GM23248 (cell line): ENCODE measurements at regions not wholly inside any gene's neighbourhood (a gene's known extent, or its start where the extent isn't known, plus 50 kb on each side); places are given as distances from the start of the nearest gene placed in this dataset.

ENCODE experiments used
- DNase-seq: peaks from one replicate; pipeline ENCODE4 v3.0.0-alpha.2; 2015
- H2AFZ ChIP-seq: fragments of 200-600 bp; sonication (generic); 2 replicates; pipeline ENCODE4 v1.6.1; 2016; ENCODE audit warnings: antibody characterized with exemption
- H3F3A ChIP-seq: fragments of 200-600 bp; sonication (generic); 2 replicates; pipeline ENCODE4 v1.6.1; 2016; ENCODE audit warnings: mild to moderate bottlenecking, antibody characterized with exemption, mixed run types; ENCODE audit not compliant: insufficient read depth
- H3K27ac ChIP-seq: fragments of 200-600 bp; sonication (generic); 2 replicates; pipeline ENCODE4 v1.5.1; 2016; ENCODE audit warnings: mild to moderate bottlenecking
- H3K27me3 ChIP-seq: fragments of 200-600 bp; sonication (generic); replicated peaks from 2 replicates; pipeline ENCODE4 v1.6.1; 2016; ENCODE audit warnings: mild to moderate bottlenecking; ENCODE audit not compliant: insufficient read depth
- H3K36me3 ChIP-seq: fragments of 200-600 bp; sonication (generic); 2 replicates; pipeline ENCODE4 v1.6.1; 2016; ENCODE audit warnings: low read depth, mild to moderate bottlenecking
- H3K4me1 ChIP-seq: fragments of 200-600 bp; sonication (generic); 2 replicates; pipeline ENCODE4 v1.6.1; 2016; ENCODE audit warnings: mild to moderate bottlenecking; ENCODE audit not compliant: insufficient read depth
- H3K4me2 ChIP-seq: fragments of 200-600 bp; sonication (generic); one replicate; pipeline ENCODE4 v1.6.1; 2016; ENCODE audit warnings: mild to moderate bottlenecking; ENCODE audit not compliant: unreplicated experiment
- H3K4me3 ChIP-seq: fragments of 200-600 bp; sonication (generic); 2 replicates; pipeline ENCODE4 v1.5.1; 2016; ENCODE audit warnings: mild to moderate bottlenecking
- H3K79me2 ChIP-seq: fragments of 200-600 bp; sonication (generic); 2 replicates; pipeline ENCODE4 v1.6.1; 2016; ENCODE audit warnings: mild to moderate bottlenecking; ENCODE audit not compliant: insufficient read depth
- H3K9ac ChIP-seq: fragments of 200-600 bp; sonication (generic); 2 replicates; pipeline ENCODE4 v1.6.1; 2016; ENCODE audit warnings: mild to moderate bottlenecking
- H3K9me2 ChIP-seq: fragments of 200-600 bp; sonication (generic); 2 replicates; pipeline ENCODE4 v1.6.1; 2016; ENCODE audit warnings: mixed run types, mild to moderate bottlenecking, moderate library complexity; ENCODE audit not compliant: insufficient read depth
- H3K9me3 ChIP-seq: fragments of 200-600 bp; sonication (generic); one replicate; pipeline ENCODE4 v1.6.1; 2017; ENCODE audit warnings: low read depth
- H4K20me1 ChIP-seq: fragments of 200-600 bp; sonication (generic); 2 replicates; pipeline ENCODE4 v1.6.0; 2016; ENCODE audit not compliant: insufficient read depth
- EZH2 ChIP-seq: fragments of 200-600 bp; sonication (generic); IDR thresholded peaks from 2 replicates; pipeline ENCODE4 v1.6.1; 2018; ENCODE audit warnings: antibody characterized with exemption, mild to moderate bottlenecking; ENCODE audit not compliant: insufficient read depth, poor library complexity, severe bottlenecking
- EZH2phosphoT487 ChIP-seq: fragments of 200-600 bp; sonication (generic); IDR thresholded peaks from 2 replicates; pipeline ENCODE4 v1.6.1; 2018; ENCODE audit warnings: antibody characterized with exemption, moderate library complexity, mild to moderate bottlenecking, low read depth; ENCODE audit not compliant: insufficient read depth
- WGBS, 2 experiments: methylation state at CpG; one replicate each; pipeline ENCODE4 v1.1.6; 2015 to 2017; ENCODE audit warnings: low lambda C conversion rate in 2 of 2, low coverage in 1 of 2; ENCODE audit errors: missing lambda C conversion rate in 2 of 2; 5-methylcytosine and 5-hydroxymethylcytosine counted together
- in situ Hi-C: fragments of 300-500 bp; cut with MboI; formaldehyde crosslinking; loops from 2 replicates; pipeline ENCODE4 v1.15.0; 2020

GRCh38 chr10:52486840-52487611 lies 172.9 kb downstream of the DKK1 start:
- WGBS, 2 experiments: 44 to 60% methylated on average over 1 of the region's 1 CpG
- Histone ChIP-seq H4K20me1 (no peaks in the 10 kb centered on the region), H3K9me3 (no peaks in the 10 kb centered on the region), H3F3A (peaks cover 63% of the 10 kb centered on the region), H3K27me3 (no peaks in the 10 kb centered on the region), H3K79me2 (no peaks in the 10 kb centered on the region), H2AFZ (no peak overlapping the region), H3K4me1 (peaks cover 78% of the 10 kb centered on the region), H3K9me2 (peaks cover 5% of the 10 kb centered on the region; the same call in 1 of the 2 replicates), H3K36me3 (no peaks in the 10 kb centered on the region), H3K9ac (peak overlapping the region; percentile 41; the same call in 1 of the 2 replicates), H3K4me2 (peak overlapping the region; percentile 55), H3K27ac (peak overlapping the region; percentile 76), H3K4me3 (0 out of 2 replicates have a peak overlapping the region, but pooled peaks have one; percentile 3)
- in situ Hi-C loops: loop anchor here (5.0 kb wide), 1 partner anchor 175 kb away; the partner anchor contains the start of gene DKK1
- TF ChIP-seq EZH2 (no peak), EZH2phosphoT487 (no peak)
- peak; percentile 89 for DNase-seq

- TF ChIP-seq EZH2: no peak
- no peak for TF ChIP-seq EZH2phosphoT487
- Histone ChIP-seq H3K9me2 (peaks cover 5% of the 10 kb centered on the region; the same call in 1 of the 2 replicates), H2AFZ (peak overlapping the region; percentile 67), H3K27ac (peak overlapping the region; percentile 36), H3K36me3 (no peaks in the 10 kb centered on the region), H3F3A (peaks cover 62% of the 10 kb centered on the region), H3K9ac (peak overlapping the region; percentile 31), H3K9me3 (no peaks in the 10 kb centered on the region), H3K4me3 (0 out of 2 replicates have a peak overlapping the region, but pooled peaks have one; percentile 1), H3K4me2 (peak overlapping the region; percentile 52), H3K79me2 (no peaks in the 10 kb centered on the region), H3K4me1 (peaks cover 77% of the 10 kb centered on the region), H3K27me3 (no peaks in the 10 kb centered on the region), H4K20me1 (no peaks in the 10 kb centered on the region)
- DNase-seq: peak; percentile 67
- WGBS, 2 experiments: 39 to 48% methylated on average over 3 of the region's 3 CpGs
- in situ Hi-C loops: loop anchor here (5.0 kb wide), 1 partner anchor 177 kb away; the partner anchor contains the start of gene DKK1
These were observed 174.8 kb downstream of the DKK1 start for GRCh38 chr10:52488606-52489485.

GRCh38 chr10:52491246-52491995 lies 177.3 kb downstream of the DKK1 start:
- Histone ChIP-seq H3K27me3 (no peaks in the 10 kb centered on the region), H3K36me3 (no peaks in the 10 kb centered on the region), H4K20me1 (no peaks in the 10 kb centered on the region), H3K4me1 (peaks cover 51% of the 10 kb centered on the region), H3K27ac (peak overlapping the region; percentile 89), H3K9me3 (no peaks in the 10 kb centered on the region), H3K9me2 (no peaks in the 10 kb centered on the region), H2AFZ (peak overlapping the region; percentile 76), H3K9ac (peak overlapping the region; percentile 66), H3K79me2 (no peaks in the 10 kb centered on the region), H3K4me2 (peak overlapping the region; percentile 63), H3K4me3 (peak overlapping the region; percentile 11; the same call in 1 of the 2 replicates), H3F3A (peaks cover 36% of the 10 kb centered on the region)
- DNase-seq: peak; percentile 81
- TF ChIP-seq EZH2 (no peak), EZH2phosphoT487 (no peak)
- in situ Hi-C loops: no loop called here
- 40 to 46% methylated on average over 6 of the region's 6 CpGs for whole genome bisulfite sequencing, 2 experiments

- no peaks in the 10 kb centered on the region for H3K4me1 ChIP-seq
- no peaks in the 10 kb centered on the region for H3K79me2 ChIP-seq
- H4K20me1 ChIP-seq: no peaks in the 10 kb centered on the region
- no peak overlapping the region for H2AFZ ChIP-seq
- no peaks in the 10 kb centered on the region for H3K9me3 ChIP-seq
- no peak overlapping the region for H3K9ac ChIP-seq
- in situ Hi-C loops: no loop called here
- no peak overlapping the region for H3K4me3 ChIP-seq
- H3K36me3 ChIP-seq: no peaks in the 10 kb centered on the region
- no peaks in the 10 kb centered on the region for H3K27me3 ChIP-seq
- DNase-seq: no peak
- no peak for TF ChIP-seq EZH2
- TF ChIP-seq EZH2phosphoT487: no peak
- no peaks in the 10 kb centered on the region for H3K9me2 ChIP-seq
- no peak overlapping the region for H3K4me2 ChIP-seq
- 91 to 97% methylated on average over 7 of the region's 7 CpGs for WGBS, 2 experiments
- H3F3A ChIP-seq: no peaks in the 10 kb centered on the region
- H3K27ac ChIP-seq: no peak overlapping the region
These were observed 185.2 kb downstream of the DKK1 start for GRCh38 chr10:52499281-52499680.
